Loucy (cell line): ENCODE measurements at regions not wholly inside any gene's neighbourhood (a gene's known extent, or its start where the extent isn't known, plus 50 kb on each side); places are given as distances from the start of the nearest gene placed in this dataset.

Experiments used
- EZH2phosphoT487 ChIP-seq: fragments of 200-600 bp; IDR thresholded peaks from 2 replicates; pipeline ENCODE4 v1.6.1; 2018; ENCODE audit warnings: antibody characterized with exemption, mild to moderate bottlenecking, moderate library complexity, borderline replicate concordance
- TF ChIP-seq, protein P1 (sequence below): fragments of 200-600 bp; sonication (generic); conservative IDR thresholded peaks from 2 replicates; pipeline ENCODE4 v1.5.1; 2014; ENCODE audit warnings: mild to moderate bottlenecking, antibody characterized with exemption, low read length

DNA sequence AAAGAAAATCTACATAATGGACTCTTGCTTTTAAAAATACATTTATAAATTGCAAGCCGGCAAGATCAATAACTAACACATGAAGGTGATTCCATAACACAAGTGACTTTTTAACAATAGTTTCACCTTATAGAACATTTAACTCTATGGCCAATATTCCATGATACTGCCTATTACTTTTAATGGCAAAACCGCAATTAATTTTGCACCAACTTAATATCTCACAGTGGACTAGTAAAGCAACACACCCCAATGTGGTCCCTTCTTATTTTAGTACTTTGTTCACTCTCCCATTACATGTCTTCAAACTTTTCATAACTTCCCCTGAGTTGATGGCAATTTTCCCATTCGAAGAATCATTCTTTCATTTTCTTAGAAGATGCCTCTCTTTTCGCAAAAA, 351.6 kb upstream of the F9 start:
- TF ChIP-seq, protein P1, sequence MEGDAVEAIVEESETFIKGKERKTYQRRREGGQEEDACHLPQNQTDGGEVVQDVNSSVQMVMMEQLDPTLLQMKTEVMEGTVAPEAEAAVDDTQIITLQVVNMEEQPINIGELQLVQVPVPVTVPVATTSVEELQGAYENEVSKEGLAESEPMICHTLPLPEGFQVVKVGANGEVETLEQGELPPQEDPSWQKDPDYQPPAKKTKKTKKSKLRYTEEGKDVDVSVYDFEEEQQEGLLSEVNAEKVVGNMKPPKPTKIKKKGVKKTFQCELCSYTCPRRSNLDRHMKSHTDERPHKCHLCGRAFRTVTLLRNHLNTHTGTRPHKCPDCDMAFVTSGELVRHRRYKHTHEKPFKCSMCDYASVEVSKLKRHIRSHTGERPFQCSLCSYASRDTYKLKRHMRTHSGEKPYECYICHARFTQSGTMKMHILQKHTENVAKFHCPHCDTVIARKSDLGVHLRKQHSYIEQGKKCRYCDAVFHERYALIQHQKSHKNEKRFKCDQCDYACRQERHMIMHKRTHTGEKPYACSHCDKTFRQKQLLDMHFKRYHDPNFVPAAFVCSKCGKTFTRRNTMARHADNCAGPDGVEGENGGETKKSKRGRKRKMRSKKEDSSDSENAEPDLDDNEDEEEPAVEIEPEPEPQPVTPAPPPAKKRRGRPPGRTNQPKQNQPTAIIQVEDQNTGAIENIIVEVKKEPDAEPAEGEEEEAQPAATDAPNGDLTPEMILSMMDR, result no peak
- no peak for TF ChIP-seq EZH2phosphoT487
